ENCODE measurements at regions not wholly inside any gene's neighbourhood (a gene's known extent, or its start where the extent isn't known, plus 50 kb on each side); places are given as distances from the start of the nearest gene placed in this dataset.

GRCh38 chr2:181829230-181829629 is 62.3 kb upstream of the ITPRID2 start:
- H3K27me3 Mint-ChIP-seq, result peaks cover 23% of the 10 kb centered on the region

GRCh38 chr2:181832015-181832414 is 59.5 kb upstream of the ITPRID2 start:
- ChIA-PET POLR2A (no interaction called here), CTCF (no interaction called here)
- Mint-ChIP-seq H3K9me3 (no peaks in the 10 kb centered on the region), H3K4me1 (ENCODE audit: low read depth) (no peaks in the 10 kb centered on the region), H3K27ac (no peak overlapping the region), H3K4me3 (no peak overlapping the region), H3K27me3 (peaks cover 30% of the 10 kb centered on the region), H3K36me3 (ENCODE audit: low read depth) (no peaks in the 10 kb centered on the region)
- Histone ChIP-seq H3K27ac (ENCODE audit: low read depth in 1 of 2, low read length in 2 of 2) (no peak overlapping the region), H3K36me3 (ENCODE audit: insufficient read depth, low read length) (no peaks in the 10 kb centered on the region), H3K4me3 (ENCODE audit: low read length) (no peak overlapping the region), H3K27me3 (ENCODE audit: control insufficient read depth in 1 of 2, insufficient read depth in 2 of 2, low read length in 2 of 2) (no peaks in the 10 kb centered on the region), H3K4me1 (ENCODE audit: insufficient read depth, low read length) (no peaks in the 10 kb centered on the region), H3K9me3 (ENCODE audit: control insufficient read depth in 1 of 2, insufficient read depth in 1 of 2, low read length in 2 of 2) (no peaks in the 10 kb centered on the region)
- no peak for TF ChIP-seq CTCF (IDR thresholded peaks at IDR 0.05)
- intact Hi-C loops (cut with DNase I, micrococcal nuclease), result no loop called here
- DNase-seq, result no peak
- ATAC-seq (ENCODE audit: poor library complexity), result no peak

More at GRCh38 chr2:181829230-181829629, 62.3 kb upstream of the ITPRID2 start:
- H3K27ac ChIP-seq (ENCODE audit: low read depth in 1 of 2, low read length in 2 of 2), result no peak overlapping the region
- ChIA-PET CTCF (no interaction called here), POLR2A (no interaction called here)
- DNase-seq (no peak), ATAC-seq (ENCODE audit: poor library complexity) (no peak)
- H3K9me3 Mint-ChIP-seq, result no peaks in the 10 kb centered on the region
- H3K4me1 ChIP-seq (ENCODE audit: insufficient read depth, low read length), result no peaks in the 10 kb centered on the region
- intact Hi-C loops (cut with DNase I, micrococcal nuclease), result no loop called here
- H3K4me1 Mint-ChIP-seq (ENCODE audit: low read depth), result no peaks in the 10 kb centered on the region
- H3K27me3 ChIP-seq (ENCODE audit: control insufficient read depth in 1 of 2, insufficient read depth in 2 of 2, low read length in 2 of 2), result no peaks in the 10 kb centered on the region
- H3K27ac Mint-ChIP-seq, result no peak overlapping the region
- H3K36me3 ChIP-seq (ENCODE audit: insufficient read depth, low read length), result no peaks in the 10 kb centered on the region
- no peaks in the 10 kb centered on the region for H3K9me3 ChIP-seq (ENCODE audit: control insufficient read depth in 1 of 2, insufficient read depth in 1 of 2, low read length in 2 of 2)
- H3K4me3 Mint-ChIP-seq, result no peak overlapping the region
- H3K36me3 Mint-ChIP-seq (ENCODE audit: low read depth), result no peaks in the 10 kb centered on the region
- no peak for TF ChIP-seq CTCF (IDR thresholded peaks at IDR 0.05)
- no peak overlapping the region for H3K4me3 ChIP-seq (ENCODE audit: low read length)

- H3K4me1 Mint-ChIP-seq (ENCODE audit: low read depth), result no peaks in the 10 kb centered on the region
- H3K4me3 Mint-ChIP-seq, result no peak overlapping the region
- Histone ChIP-seq H3K27me3 (ENCODE audit: control insufficient read depth in 1 of 2, insufficient read depth in 2 of 2, low read length in 2 of 2) (no peaks in the 10 kb centered on the region), H3K4me1 (ENCODE audit: insufficient read depth, low read length) (no peaks in the 10 kb centered on the region), H3K27ac (ENCODE audit: low read depth in 1 of 2, low read length in 2 of 2) (no peak overlapping the region), H3K4me3 (ENCODE audit: low read length) (no peak overlapping the region), H3K36me3 (ENCODE audit: insufficient read depth, low read length) (no peaks in the 10 kb centered on the region), H3K9me3 (ENCODE audit: control insufficient read depth in 1 of 2, insufficient read depth in 1 of 2, low read length in 2 of 2) (no peaks in the 10 kb centered on the region)
- no peaks in the 10 kb centered on the region for H3K36me3 Mint-ChIP-seq (ENCODE audit: low read depth)
- no peaks in the 10 kb centered on the region for H3K9me3 Mint-ChIP-seq
- CTCF ChIA-PET, result no interaction called here
- DNase-seq, result no peak
- peaks cover 25% of the 10 kb centered on the region for H3K27me3 Mint-ChIP-seq
- POLR2A ChIA-PET, result no interaction called here
- H3K27ac Mint-ChIP-seq, result no peak overlapping the region
- intact Hi-C loops (cut with DNase I, micrococcal nuclease), result no loop called here
- TF ChIP-seq CTCF (IDR thresholded peaks at IDR 0.05), result no peak
- ATAC-seq (ENCODE audit: poor library complexity), result no peak
Measured at GRCh38 chr2:181836583-181836982, 54.9 kb upstream of the ITPRID2 start.

Data from CD4-positive, alpha-beta T cell (primary cell).